Activated T-cell treated with anti-CD3 and anti-CD28 coated beads, Interleukin-2, amount 50 U/mL, for 24 hours (primary cell): ENCODE measurements at regions not wholly inside any gene's neighbourhood (a gene's known extent, or its start where the extent isn't known, plus 50 kb on each side); places are given as distances from the start of the nearest gene placed in this dataset.
A peak's percentile ranks its signal among the peaks of the same experiment; 100 is the strongest.

Experiments
- DNase-seq: peaks from one replicate; pipeline ENCODE4 v3.0.0-alpha.2; 2020
- H3K27ac Mint-ChIP-seq: 2 replicates; pipeline ENCODE4 v1.8.0; 2020; ENCODE audit warnings: mild to moderate bottlenecking, mixed read lengths
- H3K27me3 Mint-ChIP-seq: 2 replicates; pipeline ENCODE4 v1.8.0; 2020; ENCODE audit warnings: mixed read lengths
- H3K36me3 Mint-ChIP-seq: 2 replicates; pipeline ENCODE4 v1.8.0; 2020; ENCODE audit warnings: low read depth, mixed read lengths
- H3K4me1 Mint-ChIP-seq: 2 replicates; pipeline ENCODE4 v1.8.0; 2020; ENCODE audit warnings: low read depth, mixed read lengths
- H3K4me3 Mint-ChIP-seq: 2 replicates; pipeline ENCODE4 v1.8.0; 2020; ENCODE audit warnings: mild to moderate bottlenecking, moderate library complexity, mixed read lengths
- H3K9me3 Mint-ChIP-seq: 2 replicates; pipeline ENCODE4 v1.8.0; 2020; ENCODE audit warnings: mixed read lengths

DNA sequence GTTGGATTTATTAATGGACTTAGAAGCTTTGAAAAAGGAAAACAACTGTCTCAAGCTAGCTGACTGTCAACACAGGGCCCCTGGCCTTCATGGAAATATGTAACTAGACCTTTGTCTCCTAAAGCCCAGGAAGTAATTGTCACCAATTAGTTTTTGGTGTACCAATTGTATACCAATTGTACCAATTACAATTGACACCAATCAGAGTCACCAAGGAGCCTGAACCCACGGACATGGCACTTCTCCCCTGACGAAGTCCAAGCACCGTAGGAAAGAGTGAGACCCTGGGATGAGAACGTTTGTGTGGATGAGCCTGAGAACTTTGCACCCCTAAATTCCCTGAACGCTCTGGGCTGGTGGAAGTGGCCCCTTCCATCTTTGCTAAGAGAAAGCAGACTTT, 129.0 kb downstream of the ENGASE start:
- Mint-ChIP-seq H3K4me1 (no peaks in the 10 kb centered on the region), H3K36me3 (no peaks in the 10 kb centered on the region), H3K4me3 (no peak overlapping the region), H3K27me3 (peaks cover 26% of the 10 kb centered on the region), H3K9me3 (no peaks in the 10 kb centered on the region), H3K27ac (no peak overlapping the region)
- no peak for DNase-seq

- Mint-ChIP-seq H3K27ac (no peak overlapping the region), H3K4me1 (no peaks in the 10 kb centered on the region), H3K9me3 (no peaks in the 10 kb centered on the region), H3K36me3 (no peaks in the 10 kb centered on the region), H3K27me3 (peaks cover 30% of the 10 kb centered on the region), H3K4me3 (no peak overlapping the region)
- DNase-seq: no peak
Observed at GRCh38 chr17:79203016-79203415, 128.4 kb downstream of the ENGASE start.

DNA sequence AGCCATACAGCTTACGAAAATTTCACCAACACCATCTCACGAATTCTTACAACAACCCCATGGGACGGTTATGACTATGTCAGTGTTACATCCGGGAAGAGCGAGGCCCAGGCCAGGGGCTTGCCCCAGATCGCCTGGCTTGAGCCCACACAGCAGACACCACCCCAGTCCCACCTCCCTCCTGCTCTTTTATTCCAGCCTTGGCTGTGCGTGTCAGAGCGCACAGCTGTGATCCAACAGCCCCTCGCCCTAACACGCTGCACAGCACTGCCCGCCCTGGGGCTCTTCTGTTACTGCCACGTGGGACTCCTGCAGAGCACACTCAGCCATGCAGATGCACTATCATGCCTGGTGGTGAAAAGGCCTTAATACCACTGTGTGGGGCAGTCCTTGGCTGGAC, 127.9 kb downstream of the ENGASE start:
- Mint-ChIP-seq H3K27me3 (peaks cover 31% of the 10 kb centered on the region), H3K9me3 (no peaks in the 10 kb centered on the region), H3K4me3 (no peak overlapping the region), H3K4me1 (no peaks in the 10 kb centered on the region), H3K27ac (no peak overlapping the region), H3K36me3 (no peaks in the 10 kb centered on the region)
- no peak for DNase-seq

- H3K9me3 Mint-ChIP-seq: no peaks in the 10 kb centered on the region
- no peak overlapping the region for H3K4me3 Mint-ChIP-seq
- H3K36me3 Mint-ChIP-seq: no peaks in the 10 kb centered on the region
- no peak for DNase-seq
- H3K27me3 Mint-ChIP-seq: peaks cover 34% of the 10 kb centered on the region
- no peak overlapping the region for H3K27ac Mint-ChIP-seq
- H3K4me1 Mint-ChIP-seq: no peaks in the 10 kb centered on the region
Observed at GRCh38 chr17:79201536-79202227, 127.1 kb downstream of the ENGASE start.

DNA sequence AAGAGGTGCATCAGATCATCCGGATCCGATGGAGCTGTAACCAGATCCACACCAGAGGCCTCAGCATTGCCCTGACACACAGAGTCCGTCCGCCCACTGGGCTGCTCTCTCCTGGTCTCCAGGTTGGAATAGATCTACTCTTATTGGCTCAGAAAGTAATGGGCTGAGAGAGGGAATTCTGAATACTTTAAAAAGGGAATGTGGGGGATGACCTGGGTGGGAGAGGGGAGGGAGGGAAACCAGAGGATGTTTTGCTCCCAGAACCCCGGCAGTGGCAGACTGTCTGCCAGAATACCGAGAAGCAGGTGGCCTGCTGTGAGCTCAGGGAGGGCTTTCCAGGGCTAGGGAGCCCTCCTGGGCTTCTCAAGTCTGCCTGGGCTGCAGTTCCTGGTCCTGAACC, 126.5 kb downstream of the ENGASE start:
- no peak for DNase-seq
- Mint-ChIP-seq H3K27ac (no peak overlapping the region), H3K36me3 (no peaks in the 10 kb centered on the region), H3K9me3 (no peaks in the 10 kb centered on the region), H3K4me1 (no peaks in the 10 kb centered on the region), H3K27me3 (peaks cover 34% of the 10 kb centered on the region), H3K4me3 (no peak overlapping the region)

- Mint-ChIP-seq H3K27me3 (peaks cover 43% of the 10 kb centered on the region), H3K9me3 (no peaks in the 10 kb centered on the region), H3K4me3 (no peak overlapping the region), H3K4me1 (no peaks in the 10 kb centered on the region), H3K36me3 (no peaks in the 10 kb centered on the region), H3K27ac (no peak overlapping the region)
- DNase-seq: no peak
Observed at GRCh38 chr17:79196913-79197312, 122.3 kb downstream of the ENGASE start.

DNA sequence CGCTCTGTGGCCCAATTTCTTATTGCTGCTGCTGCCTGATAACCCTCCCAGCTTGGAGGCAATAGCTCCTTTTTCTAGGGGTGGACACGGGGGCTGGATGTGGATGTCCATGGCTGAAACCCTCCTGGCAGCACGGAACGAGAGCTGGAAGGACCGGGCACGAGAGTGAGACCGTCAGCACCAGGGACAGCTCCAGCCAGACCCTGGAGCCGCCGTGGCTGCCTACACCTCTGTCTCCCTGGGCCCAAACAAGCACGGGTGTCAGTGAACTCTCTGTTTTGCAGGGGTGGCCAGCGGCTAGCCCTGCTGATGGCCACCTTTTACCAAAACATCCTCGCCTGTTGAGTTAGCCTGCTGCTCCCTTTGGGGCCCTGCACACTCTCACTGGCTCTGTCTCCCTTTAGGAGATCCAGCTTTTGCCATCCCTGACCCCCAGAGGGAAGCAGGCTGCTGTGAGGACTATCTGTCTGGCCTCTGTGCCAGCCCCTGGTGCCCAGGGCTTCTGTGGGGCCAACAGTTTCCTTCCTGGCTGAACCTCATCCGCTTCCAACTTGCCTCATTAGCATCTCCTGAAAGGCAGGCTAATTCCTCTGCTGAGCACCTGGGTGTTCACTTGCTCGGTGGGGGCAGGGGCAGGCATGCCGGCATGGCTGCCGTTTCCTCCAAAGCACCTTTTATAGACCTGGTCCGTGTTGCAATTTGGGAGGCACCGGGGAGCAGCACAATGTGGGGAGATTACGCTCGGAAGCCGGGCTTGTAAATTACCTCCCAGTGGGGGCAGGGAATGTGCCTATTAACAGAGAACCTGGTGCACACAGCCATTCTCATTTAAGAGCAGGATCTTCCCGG, 118.1 kb downstream of the ENGASE start:
- H3K36me3 Mint-ChIP-seq: no peaks in the 10 kb centered on the region
- no peaks in the 10 kb centered on the region for H3K9me3 Mint-ChIP-seq
- no peak overlapping the region for H3K27ac Mint-ChIP-seq
- DNase-seq: peak; percentile 43
- H3K4me3 Mint-ChIP-seq: no peak overlapping the region
- peaks cover 55% of the 10 kb centered on the region for H3K27me3 Mint-ChIP-seq
- no peaks in the 10 kb centered on the region for H3K4me1 Mint-ChIP-seq

- no peaks in the 10 kb centered on the region for H3K9me3 Mint-ChIP-seq
- no peaks in the 10 kb centered on the region for H3K4me1 Mint-ChIP-seq
- H3K27ac Mint-ChIP-seq: no peak overlapping the region
- peaks cover 60% of the 10 kb centered on the region for H3K27me3 Mint-ChIP-seq
- DNase-seq: no peak
- no peak overlapping the region for H3K4me3 Mint-ChIP-seq
- H3K36me3 Mint-ChIP-seq: no peaks in the 10 kb centered on the region
Observed at GRCh38 chr17:79191270-79191934, 116.8 kb downstream of the ENGASE start.

DNA sequence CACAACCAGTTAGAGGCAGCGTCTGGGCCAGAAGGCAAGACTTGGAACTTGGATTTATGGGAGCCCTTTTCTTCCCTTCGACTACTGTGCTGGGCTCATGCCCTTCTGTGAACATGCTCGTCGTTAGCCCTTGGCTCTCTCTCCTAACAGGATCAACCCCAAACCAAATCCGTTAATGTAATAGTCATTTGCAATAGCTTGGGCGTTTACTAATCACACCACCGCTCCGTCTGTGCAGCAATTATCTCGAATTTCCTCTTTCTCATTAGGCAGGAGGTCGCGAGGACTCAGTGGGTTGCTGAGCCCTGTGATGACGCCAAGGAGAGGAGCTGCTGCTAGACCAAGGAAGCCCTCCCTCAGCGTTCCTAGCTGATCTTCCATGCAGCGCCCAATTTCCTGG, 114.7 kb downstream of the ENGASE start:
- H3K9me3 Mint-ChIP-seq: no peaks in the 10 kb centered on the region
- H3K36me3 Mint-ChIP-seq: no peaks in the 10 kb centered on the region
- H3K4me3 Mint-ChIP-seq: no peak overlapping the region
- H3K4me1 Mint-ChIP-seq: peaks cover under 1% of the 10 kb centered on the region
- no peak overlapping the region for H3K27ac Mint-ChIP-seq
- no peak for DNase-seq
- peaks cover 80% of the 10 kb centered on the region for H3K27me3 Mint-ChIP-seq

GRCh38 chr17:79188685-79189084, 114.1 kb downstream of the ENGASE start:
- DNase-seq: no peak
- Mint-ChIP-seq H3K9me3 (no peaks in the 10 kb centered on the region), H3K4me3 (no peak overlapping the region), H3K27ac (no peak overlapping the region), H3K4me1 (peaks cover 2% of the 10 kb centered on the region), H3K36me3 (no peaks in the 10 kb centered on the region), H3K27me3 (peaks cover 86% of the 10 kb centered on the region)

- no peaks in the 10 kb centered on the region for H3K9me3 Mint-ChIP-seq
- H3K4me1 Mint-ChIP-seq: peaks cover 5% of the 10 kb centered on the region
- no peak for DNase-seq
- H3K4me3 Mint-ChIP-seq: no peak overlapping the region
- H3K27ac Mint-ChIP-seq: no peak overlapping the region
- no peaks in the 10 kb centered on the region for H3K36me3 Mint-ChIP-seq
- H3K27me3 Mint-ChIP-seq: peaks cover 84% of the 10 kb centered on the region
Observed at GRCh38 chr17:79188048-79188447, 113.4 kb downstream of the ENGASE start.

DNA sequence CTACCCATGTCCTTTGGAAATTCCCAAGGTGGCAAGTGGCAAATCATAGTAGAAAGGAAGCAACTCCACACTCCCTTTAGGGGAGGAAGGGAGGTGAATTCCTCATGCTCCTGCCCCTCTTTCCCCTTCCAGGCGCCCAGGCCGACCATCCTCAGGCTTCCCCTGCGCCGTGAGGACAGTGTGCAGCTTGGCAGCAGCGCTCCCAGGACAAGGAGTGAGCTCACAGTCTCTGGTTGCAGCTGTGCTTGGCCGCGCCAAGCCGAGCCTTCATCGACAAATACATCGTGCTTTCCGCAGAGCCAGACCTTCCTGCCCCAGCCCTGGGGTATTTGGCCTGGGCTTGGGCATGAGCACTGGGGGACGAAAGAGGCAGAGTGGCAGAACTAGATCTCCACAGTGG, 112.6 kb downstream of the ENGASE start:
- no peak overlapping the region for H3K27ac Mint-ChIP-seq
- peaks cover 5% of the 10 kb centered on the region for H3K4me1 Mint-ChIP-seq
- no peaks in the 10 kb centered on the region for H3K36me3 Mint-ChIP-seq
- no peak overlapping the region for H3K4me3 Mint-ChIP-seq
- DNase-seq: no peak
- H3K9me3 Mint-ChIP-seq: no peaks in the 10 kb centered on the region
- H3K27me3 Mint-ChIP-seq: peaks cover 75% of the 10 kb centered on the region

DNA sequence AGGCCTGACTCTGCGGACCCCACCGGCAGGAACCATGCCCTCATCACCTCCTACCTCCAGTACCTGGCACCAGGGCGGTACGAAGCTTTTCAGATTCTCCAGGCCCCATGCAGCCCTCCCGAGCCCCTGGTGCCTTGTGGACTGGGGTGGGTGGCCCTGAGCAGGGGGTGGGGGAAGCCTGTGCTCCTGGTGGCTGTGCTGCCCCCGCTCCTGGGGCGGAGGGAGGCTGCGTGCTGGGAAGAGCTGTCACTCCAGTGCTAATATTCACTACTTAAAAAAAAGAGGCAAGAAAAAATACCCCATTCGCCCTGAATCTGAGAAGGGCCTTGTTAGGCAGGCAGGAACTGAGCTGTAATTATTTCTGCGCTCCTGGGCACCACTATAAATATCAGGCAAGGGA, 111.8 kb downstream of the ENGASE start:
- no peak for DNase-seq
- Mint-ChIP-seq H3K27ac (no peak overlapping the region), H3K36me3 (no peaks in the 10 kb centered on the region), H3K27me3 (peaks cover 75% of the 10 kb centered on the region), H3K4me3 (no peak overlapping the region), H3K4me1 (peaks cover 6% of the 10 kb centered on the region), H3K9me3 (no peaks in the 10 kb centered on the region)

- Mint-ChIP-seq H3K9me3 (no peaks in the 10 kb centered on the region), H3K4me3 (no peak overlapping the region), H3K27ac (no peak overlapping the region), H3K36me3 (no peaks in the 10 kb centered on the region), H3K4me1 (peaks cover 6% of the 10 kb centered on the region), H3K27me3 (peaks cover 73% of the 10 kb centered on the region)
- no peak for DNase-seq
Observed at GRCh38 chr17:79185671-79186070, 111.0 kb downstream of the ENGASE start.

DNA sequence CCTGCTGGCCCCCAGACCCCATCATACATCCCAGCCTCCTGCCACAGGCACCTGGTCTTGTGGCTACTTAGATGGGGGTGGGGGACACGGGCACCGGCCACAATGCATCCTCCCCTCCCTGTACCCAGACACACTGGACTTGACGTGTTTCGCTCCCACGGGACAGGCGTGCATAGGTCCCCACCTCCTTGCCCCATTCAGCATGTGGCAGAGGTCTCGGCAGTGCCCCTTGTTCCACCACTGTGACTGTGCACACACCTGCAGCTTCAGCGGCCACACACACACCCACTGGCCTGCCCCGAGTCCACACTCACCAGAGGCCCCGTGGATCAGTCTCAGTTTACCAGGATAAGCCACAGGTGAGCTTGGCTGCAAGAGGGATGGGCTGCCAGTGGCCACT, 109.6 kb downstream of the ENGASE start:
- DNase-seq: no peak
- Mint-ChIP-seq H3K4me1 (peaks cover 6% of the 10 kb centered on the region), H3K9me3 (no peaks in the 10 kb centered on the region), H3K36me3 (no peaks in the 10 kb centered on the region), H3K4me3 (no peak overlapping the region), H3K27ac (no peak overlapping the region), H3K27me3 (peaks cover 61% of the 10 kb centered on the region)
